T-helper 17 cell (primary cell): ENCODE measurements at regions not wholly inside any gene's neighbourhood (a gene's known extent, or its start where the extent isn't known, plus 50 kb on each side); places are given as distances from the start of the nearest gene placed in this dataset.
"Not testable (repeated sequence)": the region's sequence is repeated elsewhere in the genome, so short reads cannot be mapped to it uniquely, and the experiment has no call there.

Experiments
- ATAC-seq: fragments of 150-1000 bp; cut with Tn5 transposase; 2 replicates; pipeline ENCODE4 v1.10.0; 2021; ENCODE audit warnings: mild to moderate bottlenecking, moderate library complexity
- DNase-seq, 3 donors: peaks; one replicate each; pipeline versions ENCODE4 v3.0.0 to v3.0.0-alpha.2; 2020 to 2021
- H3K9me3 ChIP-seq: one replicate; pipeline ENCODE4 v1.7.0; 2013; ENCODE audit warnings: low read length, mild to moderate bottlenecking; ENCODE audit not compliant: control insufficient read depth, poor library complexity, severe bottlenecking
- H3K27ac Mint-ChIP-seq: one replicate; pipeline ENCODE4 v1.8.0; 2022; ENCODE audit warnings: mild to moderate bottlenecking, moderate library complexity, mixed read lengths
- H3K27me3 Mint-ChIP-seq: one replicate; pipeline ENCODE4 v1.8.0; 2022; ENCODE audit warnings: mixed read lengths
- H3K36me3 Mint-ChIP-seq: one replicate; pipeline ENCODE4 v1.8.0; 2022; ENCODE audit warnings: low read depth, mixed read lengths
- H3K4me1 Mint-ChIP-seq: one replicate; pipeline ENCODE4 v1.8.0; 2022; ENCODE audit warnings: mild to moderate bottlenecking, mixed read lengths
- H3K4me3 Mint-ChIP-seq: one replicate; pipeline ENCODE4 v1.8.0; 2022; ENCODE audit warnings: mild to moderate bottlenecking, moderate library complexity, mixed read lengths

DNA sequence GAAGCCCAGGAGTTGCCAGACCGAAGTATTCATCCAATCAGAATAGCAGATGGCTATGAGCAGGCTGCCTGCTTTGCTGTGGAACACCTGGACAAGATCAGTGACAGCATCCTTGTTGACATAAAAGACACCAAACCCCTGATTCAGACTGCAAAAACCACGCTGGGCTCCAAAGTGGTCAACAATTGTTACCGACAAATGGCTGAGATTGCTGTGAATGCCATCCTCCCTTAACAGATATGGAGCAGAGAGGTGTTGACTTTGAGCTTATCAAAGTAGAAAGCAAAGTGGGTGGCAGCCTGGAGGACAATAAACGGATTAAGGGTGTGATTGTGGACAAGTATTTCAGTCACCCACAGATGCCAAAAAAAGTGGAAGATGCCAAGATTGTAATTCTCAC is 250.3 kb upstream of the OBI1 start:
- H3K27me3 Mint-ChIP-seq, result no peaks in the 10 kb centered on the region
- DNase-seq, result no peak
- H3K4me1 Mint-ChIP-seq, result no peaks in the 10 kb centered on the region
- no peaks in the 10 kb centered on the region for H3K9me3 ChIP-seq
- no peak for ATAC-seq
- no peak overlapping the region for H3K4me3 Mint-ChIP-seq
- no peaks in the 10 kb centered on the region for H3K36me3 Mint-ChIP-seq
- no peak overlapping the region for H3K27ac Mint-ChIP-seq

DNA sequence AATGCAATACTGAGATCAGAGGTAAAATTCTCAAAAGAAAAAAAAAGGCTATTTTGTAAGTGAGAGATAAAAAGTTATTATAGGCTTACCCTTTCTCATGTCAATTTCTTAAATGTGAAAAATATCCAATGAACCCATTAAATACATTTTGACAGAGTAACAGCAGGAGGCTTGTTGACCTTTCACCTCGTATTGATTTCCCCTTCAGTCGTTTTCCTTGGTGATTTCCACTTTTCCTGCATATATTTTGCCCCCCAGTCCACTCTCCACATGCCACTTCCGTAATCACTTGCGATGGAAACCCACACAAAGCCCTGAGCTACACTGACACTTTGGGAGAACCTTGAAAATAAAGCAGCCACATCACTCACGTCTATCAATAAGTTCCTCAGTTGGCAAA is 248.1 kb upstream of the OBI1 start:
- Mint-ChIP-seq H3K4me1 (no peaks in the 10 kb centered on the region), H3K27me3 (no peaks in the 10 kb centered on the region), H3K27ac (no peak overlapping the region), H3K36me3 (no peaks in the 10 kb centered on the region), H3K4me3 (no peak overlapping the region)
- H3K9me3 ChIP-seq, result no peaks in the 10 kb centered on the region
- DNase-seq (no peak), ATAC-seq (no peak)

GRCh38 chr13:78897200-78897599 is 238.2 kb upstream of the OBI1 start:
- Mint-ChIP-seq H3K27ac (no peak overlapping the region), H3K4me1 (no peaks in the 10 kb centered on the region), H3K4me3 (no peak overlapping the region), H3K36me3 (no peaks in the 10 kb centered on the region), H3K27me3 (peaks cover 7% of the 10 kb centered on the region)
- DNase-seq (no peak), ATAC-seq (no peak)
- no peaks in the 10 kb centered on the region for H3K9me3 ChIP-seq

GRCh38 chr13:78884571-78884970 is 225.6 kb upstream of the OBI1 start:
- Mint-ChIP-seq H3K4me3 (no peak overlapping the region), H3K4me1 (no peaks in the 10 kb centered on the region), H3K36me3 (no peaks in the 10 kb centered on the region), H3K27ac (no peak overlapping the region), H3K27me3 (peaks cover 12% of the 10 kb centered on the region)
- DNase-seq (no peak), ATAC-seq (no peak)
- H3K9me3 ChIP-seq, result no peaks in the 10 kb centered on the region

- Mint-ChIP-seq H3K27ac (no peak overlapping the region), H3K27me3 (peaks cover 12% of the 10 kb centered on the region), H3K4me3 (no peak overlapping the region), H3K4me1 (no peaks in the 10 kb centered on the region), H3K36me3 (no peaks in the 10 kb centered on the region)
- no peak for ATAC-seq
- no peak for DNase-seq
- H3K9me3 ChIP-seq, result no peaks in the 10 kb centered on the region
Observed at GRCh38 chr13:78881751-78882150, 222.8 kb upstream of the OBI1 start.

GRCh38 chr13:78881054-78881453 is 222.1 kb upstream of the OBI1 start:
- H3K36me3 Mint-ChIP-seq, result no peaks in the 10 kb centered on the region
- no peak for ATAC-seq
- DNase-seq, result no peak
- H3K27me3 Mint-ChIP-seq, result peaks cover 12% of the 10 kb centered on the region
- H3K27ac Mint-ChIP-seq, result no peak overlapping the region
- no peak overlapping the region for H3K4me3 Mint-ChIP-seq
- H3K4me1 Mint-ChIP-seq, result no peaks in the 10 kb centered on the region
- H3K9me3 ChIP-seq, result no peaks in the 10 kb centered on the region

DNA sequence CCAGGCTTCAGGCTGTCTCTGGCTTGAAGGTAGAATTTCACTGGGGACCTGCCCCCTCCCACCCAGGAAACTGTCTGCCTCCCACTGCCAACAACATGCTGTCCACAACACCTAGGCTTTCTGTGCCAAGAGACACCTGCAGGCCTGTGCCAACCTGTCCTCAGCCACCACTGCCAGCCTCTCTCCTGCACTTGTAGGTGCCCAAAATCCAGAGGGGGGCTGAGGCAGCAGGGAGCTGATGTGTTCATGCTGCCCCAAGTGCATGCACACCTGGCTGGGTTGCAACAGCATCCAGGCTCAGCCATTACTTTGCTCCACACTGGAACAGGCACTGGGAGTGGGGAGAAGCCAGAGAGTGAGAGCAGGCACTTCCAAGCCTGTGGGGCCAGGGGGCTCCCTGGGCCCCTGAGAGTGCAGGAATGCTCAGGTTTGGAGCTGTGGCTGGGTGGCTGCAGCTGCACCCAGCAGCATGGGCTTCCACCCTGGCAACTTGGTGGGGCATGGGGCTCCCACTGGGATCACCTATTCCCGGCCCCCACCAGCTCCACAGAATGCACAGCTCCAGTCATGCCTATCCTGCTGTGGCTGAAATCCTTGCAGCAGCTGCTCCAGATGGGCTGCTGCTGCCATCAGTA is 218.1 kb upstream of the OBI1 start:
- DNase-seq (no peak), ATAC-seq (no peak)
- Mint-ChIP-seq H3K36me3 (no peaks in the 10 kb centered on the region), H3K4me3 (no peak overlapping the region), H3K27me3 (peaks cover 8% of the 10 kb centered on the region), H3K4me1 (no peaks in the 10 kb centered on the region), H3K27ac (no peak overlapping the region)
- no peaks in the 10 kb centered on the region for H3K9me3 ChIP-seq

DNA sequence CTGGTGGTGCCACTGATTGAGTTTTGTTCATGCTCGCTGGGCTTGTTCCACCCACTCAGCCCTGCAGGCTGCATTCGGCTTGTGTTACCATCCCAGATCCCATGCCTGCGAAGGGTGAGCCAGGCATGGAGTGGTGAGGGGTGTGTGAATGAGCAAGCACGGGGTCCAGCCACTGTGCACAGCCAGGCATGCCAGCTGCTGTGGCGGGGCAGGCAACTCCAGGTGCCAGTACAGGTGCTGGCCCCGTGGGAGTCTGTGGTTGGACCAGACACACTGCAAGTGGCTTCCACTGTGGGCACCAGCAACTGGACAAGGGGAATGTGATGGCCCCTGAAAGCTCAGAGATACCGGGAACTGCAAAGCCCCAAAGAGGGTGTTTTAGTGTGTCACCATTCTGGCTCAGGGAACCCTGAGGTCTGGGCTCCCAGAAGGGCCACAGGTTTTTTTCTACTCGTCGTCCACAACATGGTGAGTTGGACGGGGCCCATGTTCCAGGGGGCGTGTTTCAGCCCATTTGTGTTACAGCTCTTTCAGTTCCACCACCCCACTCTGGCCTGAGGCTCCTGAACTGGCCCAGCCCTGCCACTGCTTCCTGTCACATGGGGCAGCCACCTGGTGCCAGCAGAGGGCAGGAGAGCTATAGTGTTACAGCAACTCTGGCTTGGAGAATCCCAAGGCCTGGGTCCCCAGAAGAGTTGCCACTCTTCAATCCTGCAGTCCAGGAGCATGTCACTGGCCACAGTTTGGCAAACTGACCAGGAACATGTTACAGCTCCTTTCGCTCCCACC is 217.0 kb upstream of the OBI1 start:
- no peak overlapping the region for H3K4me3 Mint-ChIP-seq
- ATAC-seq (no peak), DNase-seq (no peak)
- no peak overlapping the region for H3K27ac Mint-ChIP-seq
- H3K4me1 Mint-ChIP-seq, result no peaks in the 10 kb centered on the region
- no peaks in the 10 kb centered on the region for H3K9me3 ChIP-seq
- no peaks in the 10 kb centered on the region for H3K36me3 Mint-ChIP-seq
- H3K27me3 Mint-ChIP-seq, result peaks cover 3% of the 10 kb centered on the region

- DNase-seq, result no peak
- Mint-ChIP-seq H3K27ac (no peak overlapping the region), H3K4me3 (no peak overlapping the region), H3K36me3 (no peaks in the 10 kb centered on the region), H3K4me1 (no peaks in the 10 kb centered on the region), H3K27me3 (peaks cover 4% of the 10 kb centered on the region)
- H3K9me3 ChIP-seq, result no peaks in the 10 kb centered on the region
- ATAC-seq, result no peak
Observed at GRCh38 chr13:78868991-78869390, 210.0 kb upstream of the OBI1 start.

DNA sequence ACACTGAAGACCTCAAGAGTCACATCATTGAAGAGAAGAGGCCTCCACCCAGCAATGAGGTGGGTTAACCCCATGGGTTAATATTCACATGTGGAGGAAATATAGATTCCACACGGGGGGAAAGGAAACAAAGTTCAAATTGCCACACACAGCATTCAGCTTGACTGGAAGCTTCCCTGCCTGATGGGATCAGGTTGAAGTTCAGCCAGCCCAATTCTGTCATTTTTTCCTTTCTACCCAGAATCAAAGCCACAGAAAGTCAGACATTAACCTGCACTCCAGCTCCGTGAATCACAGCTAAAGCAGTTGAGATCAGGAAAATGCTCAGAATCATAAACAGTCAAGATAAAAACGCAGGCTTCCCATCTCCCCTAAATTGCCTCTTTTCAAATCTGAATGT is 208.7 kb upstream of the OBI1 start:
- Mint-ChIP-seq H3K27ac (no peak overlapping the region), H3K4me3 (no peak overlapping the region), H3K27me3 (peaks cover 4% of the 10 kb centered on the region), H3K4me1 (no peaks in the 10 kb centered on the region), H3K36me3 (no peaks in the 10 kb centered on the region)
- no peaks in the 10 kb centered on the region for H3K9me3 ChIP-seq
- ATAC-seq, result no peak
- DNase-seq, result no peak

- H3K9me3 ChIP-seq, H3K4me1 Mint-ChIP-seq, DNase-seq, H3K4me3 Mint-ChIP-seq, H3K36me3 Mint-ChIP-seq, ATAC-seq, H3K27me3 Mint-ChIP-seq, H3K27ac Mint-ChIP-seq: not testable (repeated sequence)
Observed at GRCh38 chr13:78866076-78866475, 207.1 kb upstream of the OBI1 start.

DNA sequence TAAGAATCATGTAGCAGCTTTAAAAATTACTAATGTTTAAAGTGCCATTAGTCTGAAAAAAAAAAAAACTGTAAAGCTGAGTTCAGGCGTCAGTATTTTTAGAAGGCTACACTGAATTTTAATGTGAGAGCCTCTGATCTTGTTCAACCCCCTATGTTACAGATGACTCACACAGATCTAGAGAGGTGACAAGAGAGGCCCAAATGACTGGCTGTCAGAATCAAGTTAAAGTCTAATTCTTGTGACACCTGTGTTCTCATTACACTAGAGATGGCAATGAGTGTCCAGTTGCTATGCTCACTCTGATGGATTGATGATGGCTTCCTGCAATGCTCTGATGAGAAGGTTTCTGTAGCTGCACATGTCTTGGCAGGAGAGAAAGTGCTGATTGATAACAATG is 203.5 kb upstream of the OBI1 start:
- no peak for ATAC-seq
- DNase-seq, result no peak
- Mint-ChIP-seq H3K4me3 (no peak overlapping the region), H3K27me3 (no peaks in the 10 kb centered on the region), H3K27ac (no peak overlapping the region), H3K4me1 (no peaks in the 10 kb centered on the region), H3K36me3 (no peaks in the 10 kb centered on the region)
- no peaks in the 10 kb centered on the region for H3K9me3 ChIP-seq

DNA sequence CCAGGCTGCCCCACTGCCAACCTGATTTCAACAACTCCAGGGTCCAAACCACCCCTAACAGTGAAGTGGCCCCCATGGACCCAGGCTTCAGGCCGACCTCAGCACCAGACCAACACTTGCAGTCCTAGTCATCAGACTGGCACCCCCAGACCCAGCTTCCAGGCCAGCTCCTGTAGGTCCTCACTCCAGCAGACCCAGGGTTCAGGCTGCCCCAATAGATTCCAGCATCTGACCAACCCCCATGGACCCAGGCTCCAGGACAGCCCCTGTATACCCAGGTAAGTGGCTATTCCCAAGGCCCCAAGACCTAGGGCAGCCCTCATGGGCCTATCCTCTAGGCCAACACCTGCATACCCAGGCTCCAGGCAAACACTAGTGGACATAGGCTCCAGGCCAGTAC is 193.8 kb upstream of the OBI1 start:
- no peak overlapping the region for H3K27ac Mint-ChIP-seq

More for the DNA sequence above, 193.8 kb upstream of the OBI1 start:
- peaks cover 10% of the 10 kb centered on the region for H3K27me3 Mint-ChIP-seq
- H3K4me1 Mint-ChIP-seq, result no peaks in the 10 kb centered on the region
- DNase-seq (no peak), ATAC-seq (no peak)
- H3K36me3 Mint-ChIP-seq, result peaks cover 3% of the 10 kb centered on the region
- no peak overlapping the region for H3K4me3 Mint-ChIP-seq
- H3K9me3 ChIP-seq, result no peaks in the 10 kb centered on the region
